ENCODE measurements at regions not wholly inside any gene's neighbourhood (a gene's known extent, or its start where the extent isn't known, plus 50 kb on each side); places are given as distances from the start of the nearest gene placed in this dataset.

DNA sequence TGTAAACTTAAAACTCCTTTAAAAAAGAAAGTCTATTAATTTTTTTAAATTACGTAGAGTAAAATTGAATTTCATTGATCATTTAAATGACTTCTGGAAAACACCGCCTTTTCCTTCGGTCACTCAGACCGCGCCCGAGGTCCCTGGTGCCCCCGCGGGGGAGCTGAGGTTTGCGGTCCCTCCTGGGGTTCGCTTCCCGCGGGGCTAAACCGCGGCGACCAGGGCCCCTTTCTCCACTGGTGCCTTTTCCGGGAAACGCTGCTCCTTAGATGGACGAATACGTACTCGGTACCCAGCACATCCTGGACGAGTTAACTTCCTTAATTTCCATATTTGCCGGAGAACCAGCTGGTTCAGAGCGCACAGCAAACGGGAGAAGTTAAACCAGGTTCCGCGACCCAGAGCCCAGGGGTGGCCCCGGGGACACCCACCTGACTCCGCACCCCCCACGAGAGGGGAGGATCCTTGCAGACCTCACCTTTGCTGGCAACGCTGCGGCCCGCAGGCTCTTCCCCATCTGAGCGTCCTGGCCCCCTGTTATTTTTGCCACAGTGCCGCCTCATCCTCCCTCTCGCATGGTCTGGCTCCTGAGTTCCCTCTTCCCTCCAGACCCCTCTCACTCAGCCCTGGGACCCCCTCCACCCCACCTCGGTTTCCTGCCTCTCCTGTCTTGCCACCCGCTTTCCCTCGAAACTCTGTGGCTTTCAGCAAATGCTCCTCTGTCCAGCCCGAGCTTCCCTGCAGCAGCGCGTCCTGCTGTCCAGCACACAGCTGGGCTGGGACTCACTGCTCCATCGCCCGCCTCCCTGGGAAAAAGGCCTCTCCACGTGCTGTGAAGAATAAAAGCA, 420.0 kb upstream of the MYT1L start:
- Mint-ChIP-seq H3K27me3 (ENCODE audit: low read depth in 2 of 2) (no peaks in the 10 kb centered on the region), H3K4me3 (no peak overlapping the region), H3K36me3 (no peaks in the 10 kb centered on the region), H3K27ac (no peak overlapping the region), H3K9me3 (peaks cover 2 to 7% of the 10 kb centered on the region in 2 donors), H3K4me1 (no peaks in the 10 kb centered on the region)
- H3K4me3 ChIP-seq (ENCODE audit: low read length): no peak overlapping the region
- DNase-seq: no peak
- ATAC-seq: no peak
- TF ChIP-seq CTCF (IDR thresholded peaks at IDR 0.05): no peak
- no peaks in the 10 kb centered on the region for H3K36me3 ChIP-seq (ENCODE audit: control insufficient read depth, insufficient read depth, low read length)
- WGBS (ENCODE audit: insufficient coverage): 96% methylated on average over 44 of the region's 44 CpGs
- intact Hi-C loops (cut with micrococcal nuclease): no loop called here
- no peaks in the 10 kb centered on the region for H3K9me3 ChIP-seq (ENCODE audit: control insufficient read depth, insufficient read depth, low read length)
- no peaks in the 10 kb centered on the region for H3K4me1 ChIP-seq (ENCODE audit: control insufficient read depth, insufficient read depth, low read length)
- H3K27me3 ChIP-seq (ENCODE audit: control insufficient read depth, insufficient read depth, low read length): no peaks in the 10 kb centered on the region
- H3K27ac ChIP-seq (ENCODE audit: low read length): no peak overlapping the region

GRCh38 chr2:2749206-2749598, 418.1 kb upstream of the MYT1L start:
- Histone ChIP-seq H3K36me3 (ENCODE audit: control insufficient read depth, insufficient read depth, low read length) (no peaks in the 10 kb centered on the region), H3K4me3 (ENCODE audit: low read length) (no peak overlapping the region), H3K27ac (ENCODE audit: low read length) (no peak overlapping the region), H3K27me3 (ENCODE audit: control insufficient read depth, insufficient read depth, low read length) (no peaks in the 10 kb centered on the region), H3K4me1 (ENCODE audit: control insufficient read depth, insufficient read depth, low read length) (no peaks in the 10 kb centered on the region), H3K9me3 (ENCODE audit: control insufficient read depth, insufficient read depth, low read length) (no peaks in the 10 kb centered on the region)
- Mint-ChIP-seq H3K36me3 (no peaks in the 10 kb centered on the region), H3K4me1 (no peaks in the 10 kb centered on the region), H3K4me3 (no peak overlapping the region), H3K27ac (no peak overlapping the region), H3K9me3 (peaks cover 2 to 7% of the 10 kb centered on the region in 2 donors), H3K27me3 (ENCODE audit: low read depth in 2 of 2) (no peaks in the 10 kb centered on the region)
- WGBS (ENCODE audit: insufficient coverage): 80% methylated on average over 9 of the region's 9 CpGs
- ATAC-seq (no peak), DNase-seq (no peak)
- no peak for TF ChIP-seq CTCF (IDR thresholded peaks at IDR 0.05)
- intact Hi-C loops (cut with micrococcal nuclease): no loop called here

DNA sequence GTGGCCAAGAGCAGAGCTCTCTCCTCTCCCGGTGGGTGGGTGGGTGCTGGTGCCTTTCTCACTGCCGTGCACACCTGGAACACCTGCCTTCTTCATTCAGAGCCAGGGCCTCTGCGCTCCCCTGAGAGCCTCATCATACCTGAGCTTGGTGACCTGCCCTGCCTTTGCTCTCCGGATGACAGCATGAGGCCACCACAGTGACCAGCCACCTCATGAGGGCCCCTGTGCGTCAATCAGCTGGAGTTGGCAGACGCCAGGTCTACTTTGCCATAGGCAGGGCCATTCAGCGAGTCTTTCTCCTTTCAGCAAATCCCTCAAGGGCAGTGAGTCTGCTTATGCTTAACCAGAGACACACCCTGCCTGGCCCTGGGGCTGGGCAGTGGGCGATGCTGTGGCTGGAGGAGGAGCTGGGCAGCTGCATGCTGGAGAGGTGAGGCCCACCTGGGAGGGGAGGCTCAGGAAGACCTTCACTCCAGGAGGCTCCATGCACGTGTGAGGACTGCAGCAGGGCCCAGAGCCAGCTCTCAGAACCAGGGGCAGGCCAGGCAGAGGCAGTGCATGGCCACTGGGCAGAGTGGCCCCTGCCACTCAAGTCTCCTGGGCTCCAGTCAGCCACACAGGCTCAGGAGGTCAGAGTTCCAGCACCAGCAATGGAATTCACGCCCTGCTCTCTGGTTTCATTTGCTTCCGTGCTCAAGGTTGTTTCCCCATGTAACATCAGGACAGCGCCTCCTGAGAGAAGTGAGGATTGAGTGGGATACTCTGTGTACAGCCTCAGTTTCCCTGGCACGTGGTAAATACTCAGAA, 417.5 kb upstream of the MYT1L start:
- Histone ChIP-seq H3K27ac (ENCODE audit: low read length) (no peak overlapping the region), H3K9me3 (ENCODE audit: control insufficient read depth, insufficient read depth, low read length) (no peaks in the 10 kb centered on the region), H3K27me3 (ENCODE audit: control insufficient read depth, insufficient read depth, low read length) (no peaks in the 10 kb centered on the region), H3K4me3 (ENCODE audit: low read length) (no peak overlapping the region), H3K36me3 (ENCODE audit: control insufficient read depth, insufficient read depth, low read length) (no peaks in the 10 kb centered on the region), H3K4me1 (ENCODE audit: control insufficient read depth, insufficient read depth, low read length) (no peaks in the 10 kb centered on the region)
- H3K9me3 Mint-ChIP-seq: peaks cover 2 to 7% of the 10 kb centered on the region in 2 donors
- TF ChIP-seq CTCF (IDR thresholded peaks at IDR 0.05): no peak
- ATAC-seq (no peak), DNase-seq (no peak)
- intact Hi-C loops (cut with micrococcal nuclease): no loop called here
- no peak overlapping the region for H3K27ac Mint-ChIP-seq
- H3K36me3 Mint-ChIP-seq: no peaks in the 10 kb centered on the region
- no peaks in the 10 kb centered on the region for H3K27me3 Mint-ChIP-seq (ENCODE audit: low read depth in 2 of 2)
- no peak overlapping the region for H3K4me3 Mint-ChIP-seq
- WGBS (ENCODE audit: insufficient coverage): 83% methylated on average over 13 of the region's 13 CpGs
- H3K4me1 Mint-ChIP-seq: no peaks in the 10 kb centered on the region
